ENCODE measurements at regions not wholly inside any gene's neighbourhood (a gene's known extent, or its start where the extent isn't known, plus 50 kb on each side); places are given as distances from the start of the nearest gene placed in this dataset.

- ATAC-seq = no peak
- Histone ChIP-seq H3K9me3 (no peaks in the 10 kb centered on the region), H3K27me3 (no peaks in the 10 kb centered on the region), H3K27ac (no peak overlapping the region), H3K36me3 (replicated peaks in 1 of 2; ENCODE audit: insufficient read depth in 1 of 2, low read depth in 2 of 2) (no peaks in the 10 kb centered on the region), H3K4me1 (no peaks in the 10 kb centered on the region), H3K4me3 (no peak overlapping the region)
- no peak for DNase-seq
- WGBS, 2 donors = 68 to 75% methylated on average over 5 of the region's 5 CpGs
- TF ChIP-seq POLR2A (IDR thresholded peaks at IDR 0.05) (no peak), CTCF (IDR thresholded peaks at IDR 0.05) (no peak)
- intact Hi-C loops (cut with DNase I) = no loop called here
These were observed 356.8 kb upstream of the ARID1B start for GRCh38 chr6:156420172-156420993.

GRCh38 chr6:156419594-156419993 is 357.6 kb upstream of the ARID1B start:
- Histone ChIP-seq H3K36me3 (replicated peaks in 1 of 2; ENCODE audit: insufficient read depth in 1 of 2, low read depth in 2 of 2) (no peaks in the 10 kb centered on the region), H3K27ac (no peak overlapping the region), H3K9me3 (no peaks in the 10 kb centered on the region), H3K27me3 (no peaks in the 10 kb centered on the region), H3K4me3 (no peak overlapping the region), H3K4me1 (no peaks in the 10 kb centered on the region)
- intact Hi-C loops (cut with DNase I) = no loop called here
- WGBS, 2 donors = 66 to 72% methylated on average over 2 of the region's 2 CpGs
- TF ChIP-seq POLR2A (IDR thresholded peaks at IDR 0.05) (no peak), CTCF (IDR thresholded peaks at IDR 0.05) (no peak)
- DNase-seq (no peak), ATAC-seq (no peak)

- no peaks in the 10 kb centered on the region for H3K36me3 ChIP-seq (replicated peaks in 1 of 2; ENCODE audit: insufficient read depth in 1 of 2, low read depth in 2 of 2)
- WGBS, 2 donors = 92 to 96% methylated on average over 1 of the region's 1 CpG
- TF ChIP-seq CTCF (IDR thresholded peaks at IDR 0.05) (no peak), POLR2A (IDR thresholded peaks at IDR 0.05) (no peak)
- no peak overlapping the region for H3K4me3 ChIP-seq
- H3K4me1 ChIP-seq = no peaks in the 10 kb centered on the region
- ATAC-seq = no peak
- no peak overlapping the region for H3K27ac ChIP-seq
- no peaks in the 10 kb centered on the region for H3K9me3 ChIP-seq
- intact Hi-C loops (cut with DNase I) = no loop called here
- no peak for DNase-seq
- H3K27me3 ChIP-seq = no peaks in the 10 kb centered on the region
These were observed 358.9 kb upstream of the ARID1B start for GRCh38 chr6:156418253-156418652.

GRCh38 chr6:156416391-156416790 is 360.8 kb upstream of the ARID1B start:
- Histone ChIP-seq H3K27me3 (no peaks in the 10 kb centered on the region), H3K27ac (no peak overlapping the region), H3K36me3 (replicated peaks in 1 of 2; ENCODE audit: insufficient read depth in 1 of 2, low read depth in 2 of 2) (no peaks in the 10 kb centered on the region), H3K4me1 (no peaks in the 10 kb centered on the region), H3K4me3 (no peak overlapping the region), H3K9me3 (no peaks in the 10 kb centered on the region)
- intact Hi-C loops (cut with DNase I) = no loop called here
- 76 to 95% methylated on average over 1 of the region's 1 CpG for WGBS, 2 donors
- TF ChIP-seq CTCF (IDR thresholded peaks at IDR 0.05) (no peak), POLR2A (IDR thresholded peaks at IDR 0.05) (no peak)
- ATAC-seq (no peak), DNase-seq (no peak)

- Histone ChIP-seq H3K36me3 (replicated peaks in 1 of 2; ENCODE audit: insufficient read depth in 1 of 2, low read depth in 2 of 2) (no peaks in the 10 kb centered on the region), H3K27me3 (no peaks in the 10 kb centered on the region), H3K4me3 (no peak overlapping the region), H3K9me3 (no peaks in the 10 kb centered on the region), H3K27ac (no peak overlapping the region), H3K4me1 (no peaks in the 10 kb centered on the region)
- no peak for ATAC-seq
- DNase-seq = no peak
- intact Hi-C loops (cut with DNase I) = no loop called here
- WGBS, 2 donors = 71 to 74% methylated on average over 2 of the region's 2 CpGs
- TF ChIP-seq CTCF (IDR thresholded peaks at IDR 0.05) = no peak
These were observed 364.0 kb upstream of the ARID1B start for GRCh38 chr6:156413154-156413553.

Data from body of pancreas (tissue), 4 donors.